ENCODE measurements at regions not wholly inside any gene's neighbourhood (a gene's known extent, or its start where the extent isn't known, plus 50 kb on each side); places are given as distances from the start of the nearest gene placed in this dataset.

GRCh38 chr1:63128556-63128955 lies 193.8 kb upstream of the FOXD3 start:
- Histone ChIP-seq H3K4me1 (ENCODE audit: control insufficient read depth, extremely low read depth, insufficient read depth, low read length) (no peaks in the 10 kb centered on the region), H2AFZ (ENCODE audit: control insufficient read depth, low read length) (no peak overlapping the region), H4K20me1 (ENCODE audit: control insufficient read depth, extremely low read depth, insufficient read depth, low read length) (no peaks in the 10 kb centered on the region), H3K4me2 (ENCODE audit: control insufficient read depth, extremely low read depth, insufficient read depth, low read depth, low read length) (no peak overlapping the region), H3K4me3 (ENCODE audit: control insufficient read depth in 2 of 3, extremely low read depth in 1 of 3, insufficient read depth in 2 of 3, low read depth in 1 of 3, low read length in 3 of 3) (no peak overlapping the region), H3K9ac (ENCODE audit: control insufficient read depth, extremely low read depth, insufficient read depth, low read length) (no peak overlapping the region), H3K9me3 (ENCODE audit: control insufficient read depth, low read depth, low read length) (no peaks in the 10 kb centered on the region), H3K27me3 (ENCODE audit: control insufficient read depth, extremely low read depth, insufficient read depth, low read length) (peaks cover 3% of the 10 kb centered on the region), H3K9me1 (ENCODE audit: control insufficient read depth, extremely low read depth, insufficient read depth, low read length) (no peaks in the 10 kb centered on the region), H3K36me3 (ENCODE audit: control insufficient read depth in 2 of 2, extremely low read depth in 1 of 2, insufficient read depth in 2 of 2, low read length in 2 of 2) (no peaks in the 10 kb centered on the region), H3K27ac (ENCODE audit: control insufficient read depth, insufficient read depth, low read length) (no peak overlapping the region), H3K79me2 (ENCODE audit: control insufficient read depth, insufficient read depth, low read length) (no peaks in the 10 kb centered on the region)
- dilution Hi-C loops (cut with MboI; ENCODE audit: extremely low pct_ligation_motif_present, low sequenced_read_pairs) = no loop called here
- TF ChIP-seq EZH2 (IDR thresholded peaks at IDR 0.05; ENCODE audit: low read length) = no peak
- TF ChIP-seq, protein P1, sequence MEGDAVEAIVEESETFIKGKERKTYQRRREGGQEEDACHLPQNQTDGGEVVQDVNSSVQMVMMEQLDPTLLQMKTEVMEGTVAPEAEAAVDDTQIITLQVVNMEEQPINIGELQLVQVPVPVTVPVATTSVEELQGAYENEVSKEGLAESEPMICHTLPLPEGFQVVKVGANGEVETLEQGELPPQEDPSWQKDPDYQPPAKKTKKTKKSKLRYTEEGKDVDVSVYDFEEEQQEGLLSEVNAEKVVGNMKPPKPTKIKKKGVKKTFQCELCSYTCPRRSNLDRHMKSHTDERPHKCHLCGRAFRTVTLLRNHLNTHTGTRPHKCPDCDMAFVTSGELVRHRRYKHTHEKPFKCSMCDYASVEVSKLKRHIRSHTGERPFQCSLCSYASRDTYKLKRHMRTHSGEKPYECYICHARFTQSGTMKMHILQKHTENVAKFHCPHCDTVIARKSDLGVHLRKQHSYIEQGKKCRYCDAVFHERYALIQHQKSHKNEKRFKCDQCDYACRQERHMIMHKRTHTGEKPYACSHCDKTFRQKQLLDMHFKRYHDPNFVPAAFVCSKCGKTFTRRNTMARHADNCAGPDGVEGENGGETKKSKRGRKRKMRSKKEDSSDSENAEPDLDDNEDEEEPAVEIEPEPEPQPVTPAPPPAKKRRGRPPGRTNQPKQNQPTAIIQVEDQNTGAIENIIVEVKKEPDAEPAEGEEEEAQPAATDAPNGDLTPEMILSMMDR (optimal IDR thresholded peaks at IDR 0.05 in 1 of 3, IDR thresholded peaks at IDR 0.05 in 1 of 3, conservative IDR thresholded peaks at IDR 0.05 in 1 of 3; ENCODE audit: extremely low read depth in 1 of 3, insufficient read depth in 2 of 3, low read length in 3 of 3) = no peak
- DNase-seq (ENCODE audit: low read depth, low spot score) = no peak
- FAIRE-seq = no peak

DNA sequence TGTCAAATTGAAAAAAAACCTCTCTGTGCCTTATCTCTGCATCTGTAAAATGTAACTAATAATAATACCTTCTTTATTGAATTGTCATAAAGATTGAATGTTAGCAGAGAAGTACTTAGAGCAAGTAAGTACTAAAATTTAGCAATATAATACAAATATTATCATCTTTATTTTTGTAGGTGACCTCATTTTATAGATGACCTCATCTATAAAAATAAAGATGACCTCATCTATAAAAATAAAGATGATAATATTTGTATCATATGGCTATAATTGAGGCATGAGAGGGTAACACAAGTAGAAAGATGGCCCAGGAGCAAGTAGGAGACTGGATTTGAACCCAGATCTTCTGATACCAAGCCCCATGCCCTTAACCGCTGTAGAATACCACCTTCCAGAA lies 193.2 kb upstream of the FOXD3 start:
- FAIRE-seq = no peak
- Histone ChIP-seq H3K9me3 (ENCODE audit: control insufficient read depth, low read depth, low read length) (no peaks in the 10 kb centered on the region), H3K4me3 (ENCODE audit: control insufficient read depth in 2 of 3, extremely low read depth in 1 of 3, insufficient read depth in 2 of 3, low read depth in 1 of 3, low read length in 3 of 3) (no peak overlapping the region), H3K36me3 (ENCODE audit: control insufficient read depth in 2 of 2, extremely low read depth in 1 of 2, insufficient read depth in 2 of 2, low read length in 2 of 2) (no peaks in the 10 kb centered on the region), H3K79me2 (ENCODE audit: control insufficient read depth, insufficient read depth, low read length) (no peaks in the 10 kb centered on the region), H3K4me1 (ENCODE audit: control insufficient read depth, extremely low read depth, insufficient read depth, low read length) (no peaks in the 10 kb centered on the region), H3K27ac (ENCODE audit: control insufficient read depth, insufficient read depth, low read length) (no peak overlapping the region), H3K9me1 (ENCODE audit: control insufficient read depth, extremely low read depth, insufficient read depth, low read length) (no peaks in the 10 kb centered on the region), H3K27me3 (ENCODE audit: control insufficient read depth, extremely low read depth, insufficient read depth, low read length) (peaks cover 3% of the 10 kb centered on the region), H4K20me1 (ENCODE audit: control insufficient read depth, extremely low read depth, insufficient read depth, low read length) (no peaks in the 10 kb centered on the region), H3K9ac (ENCODE audit: control insufficient read depth, extremely low read depth, insufficient read depth, low read length) (no peak overlapping the region), H2AFZ (ENCODE audit: control insufficient read depth, low read length) (no peak overlapping the region), H3K4me2 (ENCODE audit: control insufficient read depth, extremely low read depth, insufficient read depth, low read depth, low read length) (no peak overlapping the region)
- dilution Hi-C loops (cut with MboI; ENCODE audit: extremely low pct_ligation_motif_present, low sequenced_read_pairs) = no loop called here
- no peak for TF ChIP-seq EZH2 (IDR thresholded peaks at IDR 0.05; ENCODE audit: low read length)
- TF ChIP-seq, protein P1 (optimal IDR thresholded peaks at IDR 0.05 in 1 of 3, IDR thresholded peaks at IDR 0.05 in 1 of 3, conservative IDR thresholded peaks at IDR 0.05 in 1 of 3; ENCODE audit: extremely low read depth in 1 of 3, insufficient read depth in 2 of 3, low read length in 3 of 3) = no peak
- no peak for DNase-seq (ENCODE audit: low read depth, low spot score)

Data from keratinocyte (primary cell).